Stimulated activated CD4-positive, alpha-beta T cell treated with anti-CD3 and anti-CD28 coated beads, Interleukin-1b, Interleukin-23, amount 100 ng/mL, for 4 hours (primary cell): ENCODE measurements at regions not wholly inside any gene's neighbourhood (a gene's known extent, or its start where the extent isn't known, plus 50 kb on each side); places are given as distances from the start of the nearest gene placed in this dataset.
"Not testable (repeated sequence)": the region's sequence is repeated elsewhere in the genome, so short reads cannot be mapped to it uniquely, and the experiment has no call there.

Experiments
- DNase-seq, 2 donors: peaks; one replicate each; pipeline ENCODE4 v3.0.0-alpha.2; 2020; ENCODE audit warnings: low read depth in 2 of 2

DNA sequence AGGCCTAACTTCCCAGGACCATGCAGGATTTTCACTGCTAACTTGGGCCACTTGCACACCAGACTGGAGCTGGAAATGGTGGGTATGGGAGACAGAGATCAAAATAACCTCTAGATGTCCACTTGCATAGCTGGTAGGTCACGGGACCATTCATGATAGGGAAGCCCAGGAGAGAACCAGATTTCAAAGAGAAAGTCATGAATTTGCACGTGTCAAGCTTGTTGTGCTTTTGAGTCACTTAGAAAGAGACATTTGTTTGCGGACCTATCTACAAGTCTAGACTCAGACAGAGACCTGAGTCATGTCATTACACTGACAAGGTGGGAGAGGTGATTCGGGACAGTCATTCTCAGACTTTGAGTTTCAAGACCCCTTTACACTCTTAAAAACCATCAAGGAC, 704.1 kb downstream of the DTWD2 start:
- not testable (repeated sequence) for DNase-seq

- DNase-seq: not testable (repeated sequence)
Measured at GRCh38 chr5:118282480-118283038, 705.8 kb downstream of the DTWD2 start.

GRCh38 chr5:118279540-118280294, 708.6 kb downstream of the DTWD2 start:
- no peak for DNase-seq

DNA sequence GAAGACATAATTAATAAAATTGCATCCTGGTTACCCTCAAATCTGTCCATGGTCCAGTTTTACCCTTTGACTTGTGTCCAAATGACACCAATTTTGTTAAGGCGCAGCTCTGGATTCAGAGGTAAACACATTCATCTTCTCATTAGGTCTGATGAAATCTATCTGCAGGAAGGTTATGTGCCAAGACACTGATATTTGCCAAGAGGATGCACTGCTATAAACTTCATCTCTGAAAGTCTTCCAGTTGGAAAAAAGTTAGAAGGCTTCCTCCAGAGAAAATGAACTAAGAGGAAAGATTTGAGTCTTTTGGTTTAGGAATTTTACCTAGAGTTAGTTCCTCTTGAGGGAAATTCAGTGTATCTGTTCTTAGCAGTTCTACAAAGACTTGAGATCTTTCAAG, 717.8 kb downstream of the DTWD2 start:
- no peak for DNase-seq

GRCh38 chr5:118258223-118258622, 730.1 kb downstream of the DTWD2 start:
- no peak for DNase-seq

GRCh38 chr5:118257066-118257465, 731.3 kb downstream of the DTWD2 start:
- no peak for DNase-seq

DNA sequence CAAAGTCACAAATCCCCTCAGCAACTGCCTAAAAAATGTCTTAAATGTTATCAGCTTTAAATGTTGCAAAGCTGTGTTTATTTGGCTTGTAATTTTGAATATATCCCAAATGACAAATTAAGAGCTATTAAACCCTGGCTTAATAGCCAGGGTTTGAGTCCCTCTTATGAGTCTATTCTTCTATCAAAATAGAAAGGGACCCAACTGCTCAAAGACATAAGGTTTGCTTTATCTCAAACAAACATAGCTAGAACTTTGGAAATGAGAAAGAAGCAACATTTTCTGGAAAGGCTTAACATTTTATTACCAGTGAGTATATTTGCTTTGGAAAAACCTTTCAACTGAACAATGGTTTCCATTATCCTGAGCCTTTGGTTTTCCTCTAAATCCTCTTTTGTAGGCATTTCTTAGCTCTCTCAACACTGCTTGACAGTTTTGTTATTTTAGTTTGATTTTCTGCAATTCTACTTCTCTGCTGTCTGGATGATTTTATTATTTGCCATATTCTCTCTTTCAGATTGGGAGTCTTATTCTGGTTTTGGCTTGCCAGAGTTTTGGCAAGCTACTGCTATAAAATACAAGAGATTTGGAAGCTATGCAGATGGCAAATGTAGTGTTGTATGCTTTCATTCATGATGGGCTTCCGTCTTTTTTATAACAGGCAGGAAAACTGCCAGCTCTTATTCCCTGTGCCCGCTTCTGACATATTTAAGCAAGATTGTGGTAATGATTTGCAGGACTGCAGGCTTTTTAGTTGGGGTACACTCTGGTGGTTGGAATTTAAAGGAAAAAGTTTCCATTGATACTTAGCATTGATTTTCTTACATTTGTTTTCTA, 734.9 kb downstream of the DTWD2 start:
- DNase-seq: no peak

- DNase-seq: no peak
Measured at GRCh38 chr5:118249386-118249785, 739.0 kb downstream of the DTWD2 start.

DNA sequence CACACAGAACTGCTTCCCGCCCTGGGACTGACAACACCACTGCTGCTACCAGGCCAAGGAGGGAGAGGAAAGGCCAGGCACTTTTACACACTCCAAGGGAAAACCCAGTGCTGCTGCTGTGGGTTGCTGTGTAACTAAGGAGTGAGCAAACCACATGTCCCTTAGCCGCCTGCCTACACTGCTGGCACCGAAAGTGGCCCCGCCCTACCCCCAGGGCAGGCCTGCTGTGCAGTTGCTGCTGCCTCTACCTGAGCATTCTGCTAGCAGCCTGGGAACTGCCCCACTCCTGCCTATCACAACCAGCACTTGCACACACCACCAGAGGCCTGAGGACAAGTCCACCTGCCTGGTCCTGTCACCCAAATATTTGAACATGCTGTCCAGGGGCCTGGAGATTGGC, 740.9 kb downstream of the DTWD2 start:
- DNase-seq: no peak

DNA sequence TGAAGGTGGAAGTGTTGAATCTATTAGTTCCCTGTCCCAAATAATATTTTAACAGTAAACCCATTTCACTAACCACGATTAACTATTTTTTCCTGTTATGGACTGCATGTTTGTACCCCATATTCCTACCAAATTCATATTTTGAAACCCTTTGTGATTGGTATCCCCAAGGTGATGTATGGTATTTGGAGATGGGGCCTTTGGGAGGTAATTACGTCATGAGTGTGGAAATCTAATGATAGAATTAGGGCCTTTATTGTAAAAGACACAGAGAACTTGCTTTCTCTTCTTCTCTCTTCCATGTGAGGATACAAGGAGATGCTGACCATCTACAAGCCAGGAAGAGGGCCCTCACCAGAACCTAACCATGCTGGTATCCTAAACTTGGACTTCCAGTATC, 744.7 kb downstream of the DTWD2 start:
- no peak for DNase-seq

GRCh38 chr5:118243068-118243467, 745.3 kb downstream of the DTWD2 start:
- no peak for DNase-seq

DNA sequence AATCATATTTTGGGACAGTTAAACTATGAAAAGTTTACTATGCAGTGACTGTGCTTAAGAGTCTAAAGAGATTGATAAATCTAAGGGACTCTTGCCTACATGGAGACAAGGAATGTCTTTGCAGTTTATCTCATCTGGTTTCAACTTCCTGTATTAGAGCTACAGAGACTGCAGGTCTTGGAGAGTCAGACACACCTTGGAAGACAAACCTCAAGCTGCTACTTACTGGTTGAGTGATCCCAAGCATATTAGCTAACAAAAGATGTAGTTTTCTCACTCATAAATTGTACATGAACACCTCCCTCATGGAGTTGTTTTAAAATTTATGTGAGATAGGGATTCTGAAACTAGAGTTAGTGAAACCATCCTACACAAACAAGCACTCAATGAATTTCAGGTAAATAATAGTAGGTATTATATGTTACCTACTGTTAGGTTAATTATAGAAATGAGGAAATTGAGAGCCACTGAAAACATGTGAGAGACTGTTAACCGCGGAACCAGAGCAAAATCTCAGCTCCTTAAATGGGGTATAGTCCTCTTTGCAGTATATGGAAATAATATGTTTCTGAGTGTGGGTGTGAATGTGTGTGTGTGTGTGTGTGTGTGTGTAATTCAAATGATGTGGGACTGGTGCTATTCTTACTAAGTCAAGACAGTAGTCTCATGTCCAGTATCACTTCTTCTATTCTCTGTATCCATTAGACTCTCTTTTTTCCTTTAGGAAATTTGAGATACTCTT, 752.1 kb downstream of the DTWD2 start:
- DNase-seq: no peak

GRCh38 chr5:118233606-118234005, 754.7 kb downstream of the DTWD2 start:
- DNase-seq: no peak

GRCh38 chr5:118228489-118228888, 759.9 kb downstream of the DTWD2 start:
- no peak for DNase-seq

DNA sequence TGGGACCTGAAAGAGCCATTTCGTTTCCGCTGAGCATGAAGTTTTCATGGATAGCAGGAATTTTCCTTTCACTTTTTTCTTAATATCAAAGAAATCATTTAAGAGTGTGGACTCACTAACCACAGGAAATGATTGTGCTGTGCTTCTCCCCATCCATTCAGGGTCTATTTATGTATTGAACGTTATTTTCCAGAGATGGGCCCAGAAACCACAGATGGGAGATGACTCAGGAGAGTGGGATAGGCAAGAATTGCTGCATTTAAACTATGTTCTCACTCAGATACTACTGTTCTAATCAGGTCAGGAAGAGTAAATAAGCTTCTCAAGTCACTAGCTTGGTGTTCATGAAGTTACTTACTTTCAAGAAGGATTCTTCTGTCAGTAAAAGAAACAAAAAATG, 763.8 kb downstream of the DTWD2 start:
- no peak for DNase-seq

DNA sequence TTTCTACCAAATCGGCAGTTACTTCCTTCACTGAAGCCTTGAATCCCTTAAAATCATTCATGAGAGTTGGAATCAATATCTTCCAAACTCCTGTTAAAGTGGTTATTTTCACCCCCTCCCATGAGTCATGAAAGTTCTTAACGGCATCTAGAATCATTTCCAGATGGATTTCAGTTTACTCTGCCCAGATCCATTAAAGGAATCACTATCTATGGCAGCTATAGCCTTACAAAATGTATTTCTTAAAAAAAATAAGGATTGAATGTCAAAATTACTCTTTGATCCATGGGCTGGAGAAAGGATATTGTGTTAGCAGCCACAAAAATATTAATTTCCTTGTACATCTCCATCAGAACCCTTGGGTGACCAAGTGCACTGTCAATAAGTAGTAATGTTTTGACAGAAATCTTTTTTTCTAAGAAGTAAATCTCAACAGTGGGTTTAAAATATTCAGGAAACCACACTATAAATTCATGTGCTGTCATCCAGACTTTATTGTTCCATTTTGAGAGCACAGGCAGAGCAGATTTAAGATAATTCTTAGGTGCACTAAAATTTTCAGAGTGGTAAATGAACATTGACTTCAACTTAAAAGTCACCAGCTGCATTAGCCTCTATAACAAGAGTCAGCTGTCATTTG, 767.7 kb downstream of the DTWD2 start:
- DNase-seq: no peak

DNA sequence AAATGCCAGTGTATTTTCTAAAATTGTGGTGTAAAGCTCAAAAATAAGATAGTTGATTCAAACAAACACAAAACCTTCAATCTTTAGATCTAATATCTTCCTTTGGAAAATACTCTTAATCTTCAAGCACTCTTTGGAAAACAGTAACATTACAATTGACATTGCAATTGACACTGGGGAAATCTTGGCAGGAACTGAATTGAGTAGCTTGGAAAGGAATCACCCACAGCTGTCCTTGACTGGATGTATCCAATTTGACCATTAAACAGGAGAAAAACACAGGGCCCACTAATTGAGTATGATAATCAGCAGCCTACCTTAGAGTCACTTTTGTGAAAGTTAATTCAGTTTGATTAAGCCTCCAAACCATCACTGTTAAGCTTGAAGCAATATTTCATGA, 776.7 kb downstream of the DTWD2 start:
- DNase-seq: no peak

GRCh38 chr5:118208031-118208453, 780.3 kb downstream of the DTWD2 start:
- no peak for DNase-seq

DNA sequence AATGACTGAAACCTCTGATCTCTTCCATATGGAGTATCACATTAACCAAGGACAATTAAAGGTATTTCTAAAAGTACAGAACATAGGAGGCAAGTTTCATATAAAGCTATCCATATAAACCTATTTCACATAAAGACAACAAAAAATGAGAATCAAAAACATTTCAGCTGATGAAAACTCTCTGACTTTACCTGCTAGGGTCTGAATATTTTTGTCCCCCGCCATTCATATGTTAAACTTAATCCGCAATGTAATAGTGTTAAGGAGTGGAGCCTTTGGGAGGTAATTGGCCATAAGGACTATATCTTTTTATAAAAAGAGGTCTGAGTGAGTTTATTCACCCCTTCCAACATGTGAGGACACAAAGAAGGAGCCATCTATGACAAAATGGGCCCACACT, 788.5 kb downstream of the DTWD2 start:
- DNase-seq: no peak

DNA sequence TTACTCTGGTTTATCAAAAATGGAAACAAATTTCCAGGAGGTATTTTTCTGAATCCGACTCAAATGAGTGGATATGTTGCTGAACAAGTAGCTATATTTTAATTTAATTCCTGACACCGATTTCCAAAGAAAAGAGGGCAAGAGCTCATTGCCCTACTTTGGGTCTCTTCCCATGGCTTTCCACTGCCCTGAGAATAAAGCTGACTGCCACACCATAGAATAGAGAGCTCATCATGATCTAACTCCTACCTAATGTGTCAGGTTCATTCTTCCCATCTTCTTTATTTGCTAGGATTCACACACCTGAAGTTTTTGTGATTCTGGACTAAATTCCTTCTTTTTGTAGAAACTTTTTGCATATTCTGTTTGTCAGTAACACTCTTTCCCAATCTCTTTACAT, 792.1 kb downstream of the DTWD2 start:
- no peak for DNase-seq

- DNase-seq: no peak
Measured at GRCh38 chr5:118195211-118195610, 793.1 kb downstream of the DTWD2 start.
